Transverse colon (tissue), 4 donors: ENCODE measurements at regions not wholly inside any gene's neighbourhood (a gene's known extent, or its start where the extent isn't known, plus 50 kb on each side); places are given as distances from the start of the nearest gene placed in this dataset.

Experiments
- EP300 ChIP-seq: sonication (generic); formaldehyde crosslinking; IDR thresholded peaks from one replicate; pipeline ENCODE4 v1.6.1; 2017; ENCODE audit warnings: antibody characterized with exemption, low read depth
- POLR2A ChIP-seq: fragments of 450-650 bp; IDR thresholded peaks from one replicate; pipeline ENCODE4 v1.6.1; 2016; ENCODE audit warnings: antibody characterized with exemption, mild to moderate bottlenecking, moderate library complexity
- POLR2AphosphoS5 ChIP-seq, 3 donors: sonication (generic); formaldehyde crosslinking; IDR thresholded peaks; one replicate each; pipeline ENCODE4 v1.6.1; 2016; ENCODE audit warnings: antibody characterized with exemption in 3 of 3
- TF ChIP-seq, protein P1 (sequence below), 5 experiments: fragments of 200-600 bp in 3 of 5; fragments of 450-650 bp in 2 of 5; sonication (generic) in 3 of 5; IDR thresholded peaks; 1 replicate in 2 of 5; 2 replicates in 3 of 5; pipeline ENCODE4 v1.5.1; 2016 to 2017; ENCODE audit warnings: antibody characterized with exemption in 5 of 5, inconsistent platforms in 3 of 5, mild to moderate bottlenecking in 2 of 5, moderate library complexity in 1 of 5

GRCh38 chr17:36859706-36860105 is 77.6 kb upstream of the LHX1 start:
- TF ChIP-seq, protein P1, sequence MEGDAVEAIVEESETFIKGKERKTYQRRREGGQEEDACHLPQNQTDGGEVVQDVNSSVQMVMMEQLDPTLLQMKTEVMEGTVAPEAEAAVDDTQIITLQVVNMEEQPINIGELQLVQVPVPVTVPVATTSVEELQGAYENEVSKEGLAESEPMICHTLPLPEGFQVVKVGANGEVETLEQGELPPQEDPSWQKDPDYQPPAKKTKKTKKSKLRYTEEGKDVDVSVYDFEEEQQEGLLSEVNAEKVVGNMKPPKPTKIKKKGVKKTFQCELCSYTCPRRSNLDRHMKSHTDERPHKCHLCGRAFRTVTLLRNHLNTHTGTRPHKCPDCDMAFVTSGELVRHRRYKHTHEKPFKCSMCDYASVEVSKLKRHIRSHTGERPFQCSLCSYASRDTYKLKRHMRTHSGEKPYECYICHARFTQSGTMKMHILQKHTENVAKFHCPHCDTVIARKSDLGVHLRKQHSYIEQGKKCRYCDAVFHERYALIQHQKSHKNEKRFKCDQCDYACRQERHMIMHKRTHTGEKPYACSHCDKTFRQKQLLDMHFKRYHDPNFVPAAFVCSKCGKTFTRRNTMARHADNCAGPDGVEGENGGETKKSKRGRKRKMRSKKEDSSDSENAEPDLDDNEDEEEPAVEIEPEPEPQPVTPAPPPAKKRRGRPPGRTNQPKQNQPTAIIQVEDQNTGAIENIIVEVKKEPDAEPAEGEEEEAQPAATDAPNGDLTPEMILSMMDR (IDR thresholded peaks at IDR 0.05): no peak
- TF ChIP-seq POLR2AphosphoS5 (IDR thresholded peaks at IDR 0.05) (no peak), POLR2A (no peak), EP300 (no peak)
